Kidney (tissue), 13 donors: ENCODE measurements at regions not wholly inside any gene's neighbourhood (a gene's known extent, or its start where the extent isn't known, plus 50 kb on each side); places are given as distances from the start of the nearest gene placed in this dataset.

Experiments used
- DNase-seq, 5 donors: peaks; one replicate each; pipeline ENCODE4 v3.0.0-alpha.2; 2013 to 2020
- FAIRE-seq: peaks from 2 replicates; lab custom pipeline; 2012; peaks lifted over from hg19 to GRCh38; lab: Jason Lieb, UNC
- H3K27ac ChIP-seq, 2 donors: one replicate each; pipeline ENCODE4 v1.7.0; 2013; ENCODE audit warnings: low read depth in 2 of 2, low read length in 2 of 2, inconsistent platforms in 1 of 2
- H3K27me3 ChIP-seq: one replicate; pipeline ENCODE4 v1.7.1; 2013; ENCODE audit warnings: low read length, inconsistent platforms; ENCODE audit not compliant: control insufficient read depth, insufficient read depth
- H3K36me3 ChIP-seq, 3 donors: one replicate each; pipeline versions ENCODE4 v1.7.0 to v1.7.1; 2013; ENCODE audit warnings: low read length in 3 of 3, control low read depth in 1 of 3, inconsistent platforms in 1 of 3; ENCODE audit not compliant: insufficient read depth in 3 of 3, control insufficient read depth in 2 of 3
- H3K4me1 ChIP-seq, 3 donors: one replicate each; pipeline versions ENCODE4 v1.7.0 to v1.7.1; 2013; ENCODE audit warnings: low read length in 3 of 3, inconsistent platforms in 1 of 3, low read depth in 1 of 3; ENCODE audit not compliant: control insufficient read depth in 2 of 3, insufficient read depth in 2 of 3
- H3K4me3 ChIP-seq, 3 donors: one replicate each; pipeline versions ENCODE4 v1.7.0 to v1.8.1; 2013; ENCODE audit warnings: low read length in 3 of 3, control low read depth in 1 of 3, inconsistent platforms in 1 of 3
- H3K9ac ChIP-seq, 3 donors: one replicate each; pipeline versions ENCODE4 v1.7.0 to v1.7.1; 2013; ENCODE audit warnings: low read length in 3 of 3, control low read depth in 1 of 3, inconsistent platforms in 1 of 3
- H3K9me3 ChIP-seq, 3 donors: one replicate each; pipeline versions ENCODE4 v1.7.0 to v1.7.1; 2013; ENCODE audit warnings: low read length in 3 of 3, control low read depth in 1 of 3, inconsistent platforms in 1 of 3; ENCODE audit not compliant: control insufficient read depth in 2 of 3, insufficient read depth in 1 of 3
- CTCF ChIP-seq: IDR thresholded peaks from 3 replicates; pipeline ENCODE4 v1.5.1; 2012; ENCODE audit warnings: mild to moderate bottlenecking, moderate library complexity, borderline replicate concordance; ENCODE audit not compliant: insufficient read depth; ENCODE audit errors: extremely low read depth
- intact Hi-C: fragments of 100-400 bp; cut with DNase I; formaldehyde crosslinking; loops from one replicate; pipeline ENCODE4 v1.11.1; 2022
- donor health status: control.
- donor health status: control.
- donor health status: control.
- donor health status: control.
- donor health status: control.
- donor health status: DM: yes; HTN: yes; CAD: no.
- donor health status: Normal renal cell carcinoma (clear cell type).

GRCh38 chr10:42960991-42961795 lies 115.7 kb upstream of the RET start:
- intact Hi-C loops = no loop called here
- DNase-seq = peak in 2 of 5 donors; percentile 7 to 43
- no peak for TF ChIP-seq CTCF

GRCh38 chr10:42961796-42962109 lies 115.1 kb upstream of the RET start:
- no peak for TF ChIP-seq CTCF
- H3K27me3 ChIP-seq = no peaks in the 10 kb centered on the region
- H3K4me1 ChIP-seq = no peaks in the 10 kb centered on the region
- H3K36me3 ChIP-seq = no peaks in the 10 kb centered on the region
- no peak overlapping the region for H3K27ac ChIP-seq
- H3K9ac ChIP-seq = no peak overlapping the region
- FAIRE-seq (no peak), DNase-seq (no peak)
- H3K9me3 ChIP-seq = no peaks in the 10 kb centered on the region
- H3K4me3 ChIP-seq = no peak overlapping the region
- intact Hi-C loops = no loop called here

More at GRCh38 chr10:42960991-42961795, 115.7 kb upstream of the RET start:
- Histone ChIP-seq H3K9me3 (no peaks in the 10 kb centered on the region), H3K9ac (no peak overlapping the region), H3K36me3 (no peaks in the 10 kb centered on the region), H3K27me3 (no peaks in the 10 kb centered on the region), H3K4me3 (no peak overlapping the region), H3K4me1 (no peaks in the 10 kb centered on the region), H3K27ac (no peak overlapping the region)
- FAIRE-seq = no peak

GRCh38 chr10:42962110-42962901 lies 114.6 kb upstream of the RET start:
- DNase-seq = peak in 4 of 5 donors; percentile 9 to 64 (median 49)
- H3K9me3 ChIP-seq = no peaks in the 10 kb centered on the region
- TF ChIP-seq CTCF = no peak
- H3K9ac ChIP-seq = no peak overlapping the region
- no peak overlapping the region for H3K27ac ChIP-seq
- intact Hi-C loops = no loop called here
- H3K4me3 ChIP-seq = no peak overlapping the region
- no peaks in the 10 kb centered on the region for H3K27me3 ChIP-seq
- H3K4me1 ChIP-seq = no peaks in the 10 kb centered on the region
- H3K36me3 ChIP-seq = no peaks in the 10 kb centered on the region
- FAIRE-seq = no peak
